ENCODE measurements at regions not wholly inside any gene's neighbourhood (a gene's known extent, or its start where the extent isn't known, plus 50 kb on each side); places are given as distances from the start of the nearest gene placed in this dataset.

GRCh38 chr6:44500074-44500473 lies 112.6 kb downstream of the CDC5L start:
- no peaks in the 10 kb centered on the region for H3K4me1 Mint-ChIP-seq
- H3K4me3 Mint-ChIP-seq, result no peak overlapping the region
- H3K27ac ChIP-seq (ENCODE audit: insufficient read depth, low read length, poor library complexity, severe bottlenecking), result no peak overlapping the region
- H3K4me3 ChIP-seq (ENCODE audit: low read depth, low read length), result no peak overlapping the region
- peaks cover 3% of the 10 kb centered on the region for H3K27me3 ChIP-seq (ENCODE audit: control insufficient read depth, insufficient read depth, low read length)
- peaks cover 0 to 2% (median 0%) of the 10 kb centered on the region in 7 donors for H3K9me3 Mint-ChIP-seq
- H3K4me1 ChIP-seq (ENCODE audit: control insufficient read depth, insufficient read depth, low read length, poor library complexity, severe bottlenecking), result no peaks in the 10 kb centered on the region
- H3K27me3 Mint-ChIP-seq, result no peaks in the 10 kb centered on the region
- DNase-seq, result no peak
- ATAC-seq (ENCODE audit: low read depth in 2 of 2), result no peak
- no peaks in the 10 kb centered on the region for H3K9me3 ChIP-seq (ENCODE audit: control insufficient read depth in 2 of 2, low read length in 2 of 2)
- no peak overlapping the region for H3K27ac Mint-ChIP-seq
- H3K36me3 ChIP-seq (ENCODE audit: control insufficient read depth, insufficient read depth, low read length), result no peaks in the 10 kb centered on the region
- H3K36me3 Mint-ChIP-seq, result no peaks in the 10 kb centered on the region

- no peak overlapping the region for H3K4me3 Mint-ChIP-seq
Observed at GRCh38 chr6:44503471-44503870, 116.0 kb downstream of the CDC5L start.

GRCh38 chr6:44504301-44504791 lies 116.8 kb downstream of the CDC5L start:
- no peaks in the 10 kb centered on the region for H3K4me1 ChIP-seq (ENCODE audit: control insufficient read depth, insufficient read depth, low read length, poor library complexity, severe bottlenecking)
- no peaks in the 10 kb centered on the region for H3K9me3 Mint-ChIP-seq
- no peaks in the 10 kb centered on the region for H3K36me3 Mint-ChIP-seq
- H3K4me3 ChIP-seq (ENCODE audit: low read depth, low read length), result no peak overlapping the region
- H3K27ac ChIP-seq (ENCODE audit: insufficient read depth, low read length, poor library complexity, severe bottlenecking), result no peak overlapping the region
- H3K27me3 Mint-ChIP-seq, result no peaks in the 10 kb centered on the region
- no peak for DNase-seq
- H3K9me3 ChIP-seq (ENCODE audit: control insufficient read depth in 2 of 2, low read length in 2 of 2), result no peaks in the 10 kb centered on the region
- H3K27ac Mint-ChIP-seq, result no peak overlapping the region
- no peaks in the 10 kb centered on the region for H3K4me1 Mint-ChIP-seq
- peaks cover 9% of the 10 kb centered on the region for H3K27me3 ChIP-seq (ENCODE audit: control insufficient read depth, insufficient read depth, low read length)
- H3K4me3 Mint-ChIP-seq, result no peak overlapping the region
- no peaks in the 10 kb centered on the region for H3K36me3 ChIP-seq (ENCODE audit: control insufficient read depth, insufficient read depth, low read length)
- ATAC-seq (ENCODE audit: low read depth in 2 of 2), result no peak

More at GRCh38 chr6:44503471-44503870, 116.0 kb downstream of the CDC5L start:
- Histone ChIP-seq H3K4me1 (ENCODE audit: control insufficient read depth, insufficient read depth, low read length, poor library complexity, severe bottlenecking) (no peaks in the 10 kb centered on the region), H3K36me3 (ENCODE audit: control insufficient read depth, insufficient read depth, low read length) (no peaks in the 10 kb centered on the region), H3K27ac (ENCODE audit: insufficient read depth, low read length, poor library complexity, severe bottlenecking) (no peak overlapping the region), H3K27me3 (ENCODE audit: control insufficient read depth, insufficient read depth, low read length) (peaks cover 9% of the 10 kb centered on the region), H3K4me3 (ENCODE audit: low read depth, low read length) (no peak overlapping the region), H3K9me3 (ENCODE audit: control insufficient read depth in 2 of 2, low read length in 2 of 2) (no peaks in the 10 kb centered on the region)
- no peaks in the 10 kb centered on the region for H3K9me3 Mint-ChIP-seq
- H3K36me3 Mint-ChIP-seq, result no peaks in the 10 kb centered on the region
- no peaks in the 10 kb centered on the region for H3K27me3 Mint-ChIP-seq
- DNase-seq (no peak), ATAC-seq (ENCODE audit: low read depth in 2 of 2) (no peak)
- no peaks in the 10 kb centered on the region for H3K4me1 Mint-ChIP-seq
- H3K27ac Mint-ChIP-seq, result no peak overlapping the region

- no peak overlapping the region for H3K4me3 Mint-ChIP-seq
- Histone ChIP-seq H3K4me1 (ENCODE audit: control insufficient read depth, insufficient read depth, low read length, poor library complexity, severe bottlenecking) (no peaks in the 10 kb centered on the region), H3K4me3 (ENCODE audit: low read depth, low read length) (no peak overlapping the region), H3K27me3 (ENCODE audit: control insufficient read depth, insufficient read depth, low read length) (peaks cover 9% of the 10 kb centered on the region), H3K27ac (ENCODE audit: insufficient read depth, low read length, poor library complexity, severe bottlenecking) (no peak overlapping the region), H3K36me3 (ENCODE audit: control insufficient read depth, insufficient read depth, low read length) (no peaks in the 10 kb centered on the region), H3K9me3 (ENCODE audit: control insufficient read depth in 2 of 2, low read length in 2 of 2) (no peaks in the 10 kb centered on the region)
- DNase-seq (no peak), ATAC-seq (ENCODE audit: low read depth in 2 of 2) (no peak)
- peaks cover 6% of the 10 kb centered on the region for H3K27me3 Mint-ChIP-seq
- no peaks in the 10 kb centered on the region for H3K36me3 Mint-ChIP-seq
- no peak overlapping the region for H3K27ac Mint-ChIP-seq
- no peaks in the 10 kb centered on the region for H3K4me1 Mint-ChIP-seq
- H3K9me3 Mint-ChIP-seq, result peaks cover 0 to 6% (median 2%) of the 10 kb centered on the region in 7 donors
Observed at GRCh38 chr6:44505751-44506150, 118.2 kb downstream of the CDC5L start.

- Mint-ChIP-seq H3K9me3 (peaks cover 0 to 6% (median 2%) of the 10 kb centered on the region in 7 donors), H3K4me3 (no peak overlapping the region), H3K4me1 (no peaks in the 10 kb centered on the region), H3K27ac (no peak overlapping the region), H3K27me3 (peaks cover 12% of the 10 kb centered on the region), H3K36me3 (no peaks in the 10 kb centered on the region)
- Histone ChIP-seq H3K27ac (ENCODE audit: insufficient read depth, low read length, poor library complexity, severe bottlenecking) (no peak overlapping the region), H3K9me3 (ENCODE audit: control insufficient read depth in 2 of 2, low read length in 2 of 2) (no peaks in the 10 kb centered on the region), H3K4me1 (ENCODE audit: control insufficient read depth, insufficient read depth, low read length, poor library complexity, severe bottlenecking) (no peaks in the 10 kb centered on the region), H3K36me3 (ENCODE audit: control insufficient read depth, insufficient read depth, low read length) (no peaks in the 10 kb centered on the region), H3K27me3 (ENCODE audit: control insufficient read depth, insufficient read depth, low read length) (peaks cover 7% of the 10 kb centered on the region), H3K4me3 (ENCODE audit: low read depth, low read length) (no peak overlapping the region)
- DNase-seq, result no peak
- ATAC-seq (ENCODE audit: low read depth in 2 of 2), result no peak
Observed at GRCh38 chr6:44507014-44507413, 119.5 kb downstream of the CDC5L start.

GRCh38 chr6:44508646-44509045 lies 121.1 kb downstream of the CDC5L start:
- Mint-ChIP-seq H3K4me1 (no peaks in the 10 kb centered on the region), H3K36me3 (no peaks in the 10 kb centered on the region), H3K27me3 (peaks cover 17% of the 10 kb centered on the region), H3K9me3 (peaks cover 0 to 6% (median 2%) of the 10 kb centered on the region in 7 donors), H3K27ac (no peak overlapping the region), H3K4me3 (no peak overlapping the region)
- Histone ChIP-seq H3K4me3 (ENCODE audit: low read depth, low read length) (no peak overlapping the region), H3K27me3 (ENCODE audit: control insufficient read depth, insufficient read depth, low read length) (peaks cover 6% of the 10 kb centered on the region), H3K4me1 (ENCODE audit: control insufficient read depth, insufficient read depth, low read length, poor library complexity, severe bottlenecking) (no peaks in the 10 kb centered on the region), H3K9me3 (ENCODE audit: control insufficient read depth in 2 of 2, low read length in 2 of 2) (no peaks in the 10 kb centered on the region), H3K36me3 (ENCODE audit: control insufficient read depth, insufficient read depth, low read length) (no peaks in the 10 kb centered on the region), H3K27ac (ENCODE audit: insufficient read depth, low read length, poor library complexity, severe bottlenecking) (no peak overlapping the region)
- DNase-seq, result no peak
- no peak for ATAC-seq (ENCODE audit: low read depth in 2 of 2)

- H3K27ac Mint-ChIP-seq, result no peak overlapping the region
Observed at GRCh38 chr6:44511126-44511525, 123.6 kb downstream of the CDC5L start.

GRCh38 chr6:44512868-44513741 lies 125.6 kb downstream of the CDC5L start:
- H3K27me3 ChIP-seq (ENCODE audit: control insufficient read depth, insufficient read depth, low read length), result no peaks in the 10 kb centered on the region
- no peak overlapping the region for H3K4me3 Mint-ChIP-seq
- no peak for DNase-seq
- H3K9me3 ChIP-seq (ENCODE audit: control insufficient read depth in 2 of 2, low read length in 2 of 2), result no peaks in the 10 kb centered on the region
- H3K27ac Mint-ChIP-seq, result no peak overlapping the region
- H3K4me1 Mint-ChIP-seq, result no peaks in the 10 kb centered on the region
- H3K4me3 ChIP-seq (ENCODE audit: low read depth, low read length), result no peak overlapping the region
- H3K36me3 ChIP-seq (ENCODE audit: control insufficient read depth, insufficient read depth, low read length), result no peaks in the 10 kb centered on the region
- H3K27ac ChIP-seq (ENCODE audit: insufficient read depth, low read length, poor library complexity, severe bottlenecking), result no peak overlapping the region
- no peak for ATAC-seq (ENCODE audit: low read depth in 2 of 2)
- H3K9me3 Mint-ChIP-seq, result peaks cover 0 to 6% (median 3%) of the 10 kb centered on the region in 7 donors
- H3K36me3 Mint-ChIP-seq, result no peaks in the 10 kb centered on the region
- peaks cover 43% of the 10 kb centered on the region for H3K27me3 Mint-ChIP-seq
- no peaks in the 10 kb centered on the region for H3K4me1 ChIP-seq (ENCODE audit: control insufficient read depth, insufficient read depth, low read length, poor library complexity, severe bottlenecking)

More at GRCh38 chr6:44511126-44511525, 123.6 kb downstream of the CDC5L start:
- Mint-ChIP-seq H3K36me3 (no peaks in the 10 kb centered on the region), H3K27me3 (peaks cover 29% of the 10 kb centered on the region), H3K4me3 (no peak overlapping the region), H3K4me1 (no peaks in the 10 kb centered on the region), H3K9me3 (peaks cover 0 to 6% (median 2%) of the 10 kb centered on the region in 7 donors)
- Histone ChIP-seq H3K4me1 (ENCODE audit: control insufficient read depth, insufficient read depth, low read length, poor library complexity, severe bottlenecking) (no peaks in the 10 kb centered on the region), H3K36me3 (ENCODE audit: control insufficient read depth, insufficient read depth, low read length) (no peaks in the 10 kb centered on the region), H3K27me3 (ENCODE audit: control insufficient read depth, insufficient read depth, low read length) (peaks cover 3% of the 10 kb centered on the region), H3K4me3 (ENCODE audit: low read depth, low read length) (no peak overlapping the region), H3K27ac (ENCODE audit: insufficient read depth, low read length, poor library complexity, severe bottlenecking) (no peak overlapping the region), H3K9me3 (ENCODE audit: control insufficient read depth in 2 of 2, low read length in 2 of 2) (no peaks in the 10 kb centered on the region)
- DNase-seq, result no peak
- no peak for ATAC-seq (ENCODE audit: low read depth in 2 of 2)

Measured in CD4-positive, CD25-positive, alpha-beta regulatory T cell (primary cell).